HepG2 (cell line): ENCODE measurements at regions not wholly inside any gene's neighbourhood (a gene's known extent, or its start where the extent isn't known, plus 50 kb on each side); places are given as distances from the start of the nearest gene placed in this dataset.

Experiments
- ATAC-seq: fragments of 200-7000 bp; cut with Tn5 transposase; 3 replicates; pipeline ENCODE4 v1.9.1; 2020; ENCODE audit warnings: mild to moderate bottlenecking, moderate library complexity
- BruUV-seq: library from RNA; stranded (reverse); fragments of 400-500 nt; replicated peaks from 2 replicates; lab custom pipeline; 2021; lab: Mats Ljungman, UMichigan
- CTCF ChIA-PET: fragments of 300-600 bp; formaldehyde crosslinking; extraction: SDS; loops from one replicate; lab custom pipeline; 2021; ENCODE audit warnings: low total read pairs, inconsistent platforms, low intra/inter-chr PET ratio; lab: Yijun Ruan, JAX
- POLR2A ChIA-PET: fragments of 350-600 bp; sonication (Branson Sonifier 250); formaldehyde crosslinking; loops from one replicate; lab custom pipeline; 2020; ENCODE audit warnings: antibody characterized with exemption, inconsistent platforms; lab: Yijun Ruan, JAX
- DNase-seq: peaks from one replicate; pipeline ENCODE4 v3.0.0-alpha.2; 2015; ENCODE audit warnings: low spot score
- FAIRE-seq: peaks from 3 replicates; lab custom pipeline; 2011; peaks lifted over from hg19 to GRCh38; lab: Jason Lieb, UNC
- H2AFZ ChIP-seq: one replicate; pipeline ENCODE4 v1.6.1; 2011; ENCODE audit warnings: low read length, inconsistent platforms
- H3K27ac ChIP-seq: fragments of 300-600 bp; 3 replicates; pipeline ENCODE4 v1.8.0; 2011; ENCODE audit warnings: mixed run types, mild to moderate bottlenecking, mixed read lengths, low read length, inconsistent platforms; ENCODE audit not compliant: insufficient read depth; ENCODE audit errors: extremely low read length
- H3K27me3 ChIP-seq, 2 experiments: fragments of 200-600 bp in 1 of 2; 2 replicates in 1 of 2; 3 replicates in 1 of 2; pipeline versions ENCODE4 v1.6.0 to v1.8.0; 2011; ENCODE audit warnings: low read length in 2 of 2, mild to moderate bottlenecking in 2 of 2, moderate library complexity in 2 of 2, inconsistent platforms in 1 of 2; ENCODE audit not compliant: insufficient read depth in 2 of 2, control insufficient read depth in 1 of 2
- H3K36me3 ChIP-seq, 2 experiments: fragments of 200-600 bp in 1 of 2; replicated peaks in 1 of 2; 2 replicates in 1 of 2; 3 replicates in 1 of 2; pipeline versions ENCODE4 v1.5.1 to v1.8.0; 2011; ENCODE audit warnings: low read length in 2 of 2, inconsistent platforms in 1 of 2; ENCODE audit not compliant: insufficient read depth in 2 of 2, control insufficient read depth in 1 of 2
- H3K4me1 ChIP-seq: 2 replicates; pipeline ENCODE4 v1.5.1; 2012; ENCODE audit warnings: low read length, inconsistent platforms; ENCODE audit not compliant: insufficient read depth
- H3K4me2 ChIP-seq: 2 replicates; pipeline ENCODE4 v1.6.0; 2011; ENCODE audit warnings: low read depth, low read length, inconsistent platforms
- H3K4me3 ChIP-seq, 3 experiments: fragments of 200-600 bp in 1 of 3; sonication (generic), shearing (Covaris generic) in 1 of 3; replicated peaks in 1 of 3; 2 replicates each; pipeline ENCODE4 v1.5.1; 2011 to 2016; ENCODE audit warnings: low read length in 3 of 3, inconsistent platforms in 2 of 3, low read depth in 2 of 3, mild to moderate bottlenecking in 2 of 3, control low read depth in 1 of 3, mixed read lengths in 1 of 3; ENCODE audit not compliant: insufficient read depth in 1 of 3
- H3K79me2 ChIP-seq: one replicate; pipeline ENCODE4 v1.6.1; 2011; ENCODE audit warnings: low read length, inconsistent platforms; ENCODE audit not compliant: insufficient read depth
- H3K9ac ChIP-seq: 2 replicates; pipeline ENCODE4 v1.6.0; 2011; ENCODE audit warnings: mild to moderate bottlenecking, low read depth, low read length, inconsistent platforms; ENCODE audit not compliant: insufficient read depth
- H3K9me3 ChIP-seq: 2 replicates; pipeline ENCODE4 v1.5.1; 2012; ENCODE audit warnings: mild to moderate bottlenecking, low read length
- H4K20me1 ChIP-seq: 2 replicates; pipeline ENCODE4 v1.6.0; 2011; ENCODE audit warnings: inconsistent platforms, mild to moderate bottlenecking, low read length, moderate library complexity; ENCODE audit not compliant: insufficient read depth
- CREB1 ChIP-seq, 2 experiments: fragments of 450-650 bp in 1 of 2; IDR thresholded peaks; 2 replicates each; pipeline ENCODE4 v1.6.1; 2016 to 2017; ENCODE audit warnings: control low read depth in 1 of 2, mild to moderate bottlenecking in 1 of 2, missing compliant biosample characterization in 1 of 2, missing genetic modification characterization in 1 of 2
- ELF3 ChIP-seq: IDR thresholded peaks from 2 replicates; pipeline ENCODE4 v1.6.1; 2016; ENCODE audit warnings: missing genetic modification reagents, missing compliant biosample characterization
- GABPB1 ChIP-seq: IDR thresholded peaks from 2 replicates; pipeline ENCODE4 v1.6.1; 2016; ENCODE audit warnings: mild to moderate bottlenecking, missing genetic modification reagents, moderate library complexity, missing compliant biosample characterization
- JARID2 ChIP-seq: sonication (generic); formaldehyde crosslinking; IDR thresholded peaks from 2 replicates; pipeline ENCODE4 v1.8.1; 2023; ENCODE audit warnings: missing genetic modification reagents, inconsistent platforms; ENCODE audit not compliant: insufficient replicate concordance
- KLF12 ChIP-seq: sonication (generic); formaldehyde crosslinking; IDR thresholded peaks from 2 replicates; pipeline ENCODE4 v1.4.0; 2020; ENCODE audit warnings: missing genetic modification reagents, borderline replicate concordance
- MXD3 ChIP-seq: IDR thresholded peaks from 2 replicates; pipeline ENCODE4 v1.6.1; 2016; ENCODE audit warnings: mild to moderate bottlenecking, missing biosample characterization, missing genetic modification reagents
- NFIC ChIP-seq: IDR thresholded peaks from 2 replicates; pipeline ENCODE4 v1.6.1; 2012; ENCODE audit warnings: mild to moderate bottlenecking, low read length, inconsistent platforms
- PAWR ChIP-seq: sonication (generic); formaldehyde crosslinking; IDR thresholded peaks from 2 replicates; pipeline ENCODE4 v1.4.0; 2020; ENCODE audit warnings: missing genetic modification reagents, mild to moderate bottlenecking, borderline replicate concordance
- SNAI1 ChIP-seq: sonication (generic); formaldehyde crosslinking; IDR thresholded peaks from 2 replicates; pipeline ENCODE4 v1.5.0; 2020; ENCODE audit warnings: mild to moderate bottlenecking, missing genetic modification reagents, borderline replicate concordance
- TCF7L2 ChIP-seq: IDR thresholded peaks from 2 replicates; pipeline ENCODE4 v1.6.1; 2011; ENCODE audit warnings: mild to moderate bottlenecking, low read depth, low read length, moderate library complexity
- TMF1 ChIP-seq: sonication (generic); formaldehyde crosslinking; IDR thresholded peaks from 2 replicates; pipeline ENCODE4 v1.8.1; 2022; ENCODE audit warnings: low read depth, missing genetic modification reagents
- ZNF143 ChIP-seq: sonication (generic); formaldehyde crosslinking; IDR thresholded peaks from 2 replicates; pipeline ENCODE4 v1.4.0; 2020; ENCODE audit warnings: missing genetic modification reagents
- ZNF850 ChIP-seq: sonication (generic); formaldehyde crosslinking; conservative IDR thresholded peaks from 2 replicates; pipeline ENCODE4 v1.9.0; 2021; ENCODE audit warnings: mild to moderate bottlenecking, missing genetic modification reagents
- WGBS: methylation state at CpG from one replicate; pipeline ENCODE4 v1.1.6; 2017; ENCODE audit warnings: low lambda C conversion rate; 5-methylcytosine and 5-hydroxymethylcytosine counted together
- in situ Hi-C: cut with HindIII; loops from 2 replicates; pipeline ENCODE4 v1.10.0; 2017; ENCODE audit warnings: low pct_unique_long_range_greater_than_20kb; ENCODE audit not compliant: extremely low pct_ligation_motif_present
- intact Hi-C: fragments of 100-400 bp; cut with micrococcal nuclease; formaldehyde crosslinking; loops from one replicate; pipeline ENCODE4 v1.10.0; 2022; ENCODE audit not compliant: unreplicated experiment

DNA sequence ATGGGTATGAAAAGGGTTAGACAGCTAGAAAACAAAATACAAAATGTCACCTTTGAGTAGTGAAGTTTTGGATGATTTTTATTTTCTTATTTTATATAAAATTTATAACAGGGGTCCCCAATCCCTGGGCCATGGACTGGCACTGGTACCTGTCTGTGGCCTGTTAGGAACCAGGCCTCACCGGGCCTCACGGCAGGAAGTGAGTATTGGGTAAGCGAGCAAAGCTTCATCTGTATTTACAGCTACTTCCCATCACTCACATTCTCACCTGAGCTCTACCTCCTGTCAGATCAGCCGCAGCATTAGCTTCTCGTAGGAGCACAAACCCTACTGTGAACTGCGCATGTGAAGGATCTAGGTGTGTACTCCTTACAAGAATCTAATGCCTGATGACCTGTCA is 202.8 kb upstream of the TWIST2 start (continued):
- TF ChIP-seq GABPB1 (CRISPR knock-in tag), result no peak

DNA sequence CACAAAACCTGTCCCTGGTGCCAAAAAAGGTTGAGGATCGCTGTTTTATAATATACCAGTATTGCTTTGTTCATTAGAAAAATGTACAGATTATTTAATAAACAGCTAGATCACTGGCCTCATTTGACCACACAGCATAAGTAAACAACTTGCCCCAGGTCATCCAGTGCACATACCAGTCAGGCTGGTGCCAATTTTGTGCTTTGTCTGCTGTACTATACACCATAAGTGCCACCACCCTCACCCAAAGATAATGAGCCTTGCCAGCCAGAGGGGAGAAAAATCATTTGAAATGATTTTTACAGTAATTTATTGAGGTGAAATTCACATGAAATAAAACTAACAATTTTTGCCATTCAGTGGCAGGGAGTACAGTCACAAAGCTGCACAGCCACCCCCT is 202.2 kb upstream of the TWIST2 start:
- H3K9ac ChIP-seq, result no peak overlapping the region
- intact Hi-C loops (no loop called here), in situ Hi-C loops (no loop called here)
- H3K4me1 ChIP-seq, result no peaks in the 10 kb centered on the region
- ATAC-seq (no peak), DNase-seq (no peak), FAIRE-seq (no peak)
- H3K27me3 ChIP-seq, result peaks cover 1 to 36% of the 10 kb centered on the region in 2 experiments; a peak in 4 of 5 replicates
- 0% methylated on average over 1 of the region's 1 CpG for WGBS
- TF ChIP-seq KLF12 (CRISPR knock-in tag), result no peak
- no peak for TF ChIP-seq ZNF850 (CRISPR knock-in tag)
- TF ChIP-seq ELF3, result no peak
- no peak for TF ChIP-seq PAWR
- no peak for TF ChIP-seq TCF7L2
- TF ChIP-seq NFIC, result no peak
- TF ChIP-seq ZNF143 (CRISPR knock-in tag), result no peak
- no peak for TF ChIP-seq SNAI1
- no peak for TF ChIP-seq TMF1
- no peak for TF ChIP-seq CREB1 (IDR thresholded peaks at IDR 0.05)
- TF ChIP-seq CREB1 (CRISPR knock-in tag; IDR thresholded peaks at IDR 0.05), result no peak
- TF ChIP-seq MXD3 (CRISPR knock-in tag), result no peak
- no peak for TF ChIP-seq JARID2
- H3K9me3 ChIP-seq, result no peaks in the 10 kb centered on the region
- H4K20me1 ChIP-seq, result no peaks in the 10 kb centered on the region
- H2AFZ ChIP-seq, result no peak overlapping the region
- BruUV-seq, result no TSS peak
- no peak overlapping the region for H3K27ac ChIP-seq
- CTCF ChIA-PET, result no interaction called here
- no peaks in the 10 kb centered on the region for H3K79me2 ChIP-seq
- H3K4me3 ChIP-seq, result no peak overlapping the region
- no peak overlapping the region for H3K4me2 ChIP-seq
- POLR2A ChIA-PET, result no interaction called here
- H3K36me3 ChIP-seq, result no peaks in the 10 kb centered on the region
